HCT116 (cell line): ENCODE measurements at regions not wholly inside any gene's neighbourhood (a gene's known extent, or its start where the extent isn't known, plus 50 kb on each side); places are given as distances from the start of the nearest gene placed in this dataset.

Experiments used
- ATAC-seq: fragments of 200-7000 bp; cut with Tn5 transposase; 2 replicates; pipeline ENCODE4 v1.9.1; 2020; ENCODE audit warnings: mild to moderate bottlenecking, moderate library complexity
- BruUV-seq: library from RNA; stranded (reverse); fragments of 400-500 nt; replicated peaks from 2 replicates; lab custom pipeline; 2021; lab: Mats Ljungman, UMichigan
- CTCF ChIA-PET: fragments of 300-600 bp; sonication (Branson Sonifier 250); formaldehyde crosslinking; loops from one replicate; lab custom pipeline; 2021; ENCODE audit warnings: antibody characterized with exemption; lab: Charles Lee
- POLR2A ChIA-PET: fragments of 300-600, 350-600 bp; sonication (Branson Sonifier 250); formaldehyde crosslinking; loops from one replicate; lab custom pipeline; 2021; ENCODE audit warnings: antibody characterized with exemption; lab: Charles Lee
- RAD21 ChIA-PET, 2 experiments: fragments of 300-600 bp; sonication (Branson Sonifier 250); formaldehyde crosslinking; loops; one replicate each; lab custom pipeline; 2023; ENCODE audit warnings: low total read pairs in 2 of 2; ENCODE audit not compliant: uncharacterized antibody in 2 of 2, unreplicated experiment in 2 of 2, low non-redundant PET in 1 of 2; lab: Charles Lee
- DNase-seq: peaks from one replicate; pipeline ENCODE4 v3.0.0-alpha.2; 2010; ENCODE audit warnings: low read depth, low spot score
- H2AFZ ChIP-seq: fragments of 200-600 bp; shearing (Covaris generic), sonication (generic); 2 replicates; pipeline ENCODE4 v1.6.1; 2017; ENCODE audit warnings: low read depth, mixed run types, mixed read lengths, antibody characterized with exemption, low read length; ENCODE audit not compliant: poor library complexity, severe bottlenecking
- H3K27ac ChIP-seq: 2 replicates; pipeline ENCODE4 v1.5.1; 2012; ENCODE audit warnings: low read depth, low read length
- H3K27me3 ChIP-seq: fragments of 200-600 bp; sonication (generic); 2 replicates; pipeline ENCODE4 v1.6.1; 2016; ENCODE audit warnings: mixed run types, low read length, mixed read lengths; ENCODE audit not compliant: insufficient read depth
- H3K36me3 ChIP-seq, 2 experiments: fragments of 200-500 bp in 1 of 2; fragments of 200-600 bp in 1 of 2; sonication (Bioruptor generic) in 1 of 2; sonication (generic) in 1 of 2; 2 replicates each; pipeline versions ENCODE4 v1.5.1 to v1.6.1; 2014 to 2016; ENCODE audit warnings: low read length in 2 of 2, inconsistent platforms in 1 of 2, mixed read lengths in 1 of 2, mixed run types in 1 of 2; ENCODE audit not compliant: insufficient read depth in 2 of 2, control insufficient read depth in 1 of 2
- H3K4me1 ChIP-seq, 2 experiments: fragments of 200-600 bp in 1 of 2; sonication (generic) in 1 of 2; 2 replicates each; pipeline versions ENCODE4 v1.5.1 to v1.6.1; 2012 to 2017; ENCODE audit warnings: low read length in 2 of 2, inconsistent platforms in 1 of 2, mild to moderate bottlenecking in 1 of 2, mixed read lengths in 1 of 2, mixed run types in 1 of 2, moderate library complexity in 1 of 2; ENCODE audit not compliant: insufficient read depth in 2 of 2, control insufficient read depth in 1 of 2
- H3K4me2 ChIP-seq: fragments of 200-600 bp; sonication (generic); 2 replicates; pipeline ENCODE4 v1.6.1; 2017; ENCODE audit warnings: mixed run types, low read length, mixed read lengths
- H3K4me3 ChIP-seq, 2 experiments: fragments of 200-600 bp in 1 of 2; sonication (generic) in 1 of 2; replicated peaks in 1 of 2; 2 replicates each; pipeline ENCODE4 v1.5.1; 2011 to 2016; ENCODE audit warnings: low read length in 2 of 2, control low read depth in 1 of 2, low read depth in 1 of 2, mild to moderate bottlenecking in 1 of 2, mixed read lengths in 1 of 2, mixed run types in 1 of 2
- H3K79me2 ChIP-seq: fragments of 200-600 bp; sonication (generic); 2 replicates; pipeline ENCODE4 v1.6.1; 2017; ENCODE audit warnings: mild to moderate bottlenecking, mixed run types, low read length, moderate library complexity, mixed read lengths; ENCODE audit not compliant: insufficient read depth
- H3K9ac ChIP-seq: fragments of 200-600 bp; sonication (generic); 2 replicates; pipeline ENCODE4 v1.6.1; 2016; ENCODE audit warnings: low read length, mixed read lengths
- H3K9me2 ChIP-seq: fragments of 200-600 bp; sonication (generic), shearing (Covaris generic); 2 replicates; pipeline ENCODE4 v1.6.1; 2017; ENCODE audit warnings: mixed run types, mild to moderate bottlenecking, moderate library complexity; ENCODE audit not compliant: insufficient read depth
- H3K9me3 ChIP-seq, 2 experiments: fragments of 200-500 bp in 1 of 2; fragments of 200-600 bp in 1 of 2; sonication (Bioruptor generic) in 1 of 2; sonication (generic) in 1 of 2; 2 replicates each; pipeline ENCODE4 v1.6.1; 2014 to 2017; ENCODE audit warnings: low read length in 2 of 2, mixed read lengths in 2 of 2, inconsistent platforms in 1 of 2, low read depth in 1 of 2, mild to moderate bottlenecking in 1 of 2, mixed run types in 1 of 2, moderate library complexity in 1 of 2; ENCODE audit not compliant: control insufficient read depth in 1 of 2, insufficient read depth in 1 of 2
- H4K20me1 ChIP-seq: fragments of 200-600 bp; sonication (generic), shearing (Covaris generic); 2 replicates; pipeline ENCODE4 v1.6.1; 2017; ENCODE audit warnings: mixed run types, mild to moderate bottlenecking, moderate library complexity; ENCODE audit not compliant: insufficient read depth
- EGR1 ChIP-seq: IDR thresholded peaks from 2 replicates; pipeline ENCODE4 v1.6.1; 2012; ENCODE audit warnings: low read depth
- ELF1 ChIP-seq: IDR thresholded peaks from 2 replicates; pipeline ENCODE4 v1.6.1; 2012; ENCODE audit warnings: low read depth, borderline replicate concordance
- EZH2 ChIP-seq: fragments of 200-600 bp; sonication (generic); IDR thresholded peaks from 2 replicates; pipeline ENCODE4 v1.6.1; 2017; ENCODE audit warnings: antibody characterized with exemption, mixed run types
- EZH2phosphoT487 ChIP-seq: fragments of 200-600 bp; IDR thresholded peaks from 2 replicates; pipeline ENCODE4 v1.6.1; 2018; ENCODE audit warnings: antibody characterized with exemption, borderline replicate concordance
- JUND ChIP-seq: IDR thresholded peaks from 2 replicates; pipeline ENCODE4 v1.6.1; 2012
- POLR2A ChIP-seq: IDR thresholded peaks from 2 replicates; pipeline ENCODE4 v1.7.0; 2011; ENCODE audit warnings: borderline replicate concordance; ENCODE audit not compliant: insufficient read depth, insufficient read length; ENCODE audit errors: extremely low read depth
- SIN3A ChIP-seq: IDR thresholded peaks from 2 replicates; pipeline ENCODE4 v1.6.1; 2012; ENCODE audit warnings: low read depth
- TCF7L2 ChIP-seq: IDR thresholded peaks from 2 replicates; pipeline ENCODE4 v1.7.0; 2011; ENCODE audit warnings: borderline replicate concordance, inconsistent platforms; ENCODE audit not compliant: insufficient read depth, insufficient read length; ENCODE audit errors: extremely low read depth
- YY1 ChIP-seq: IDR thresholded peaks from 2 replicates; pipeline ENCODE4 v1.6.1; 2011; ENCODE audit warnings: low read length, low read depth, moderate library complexity, mild to moderate bottlenecking; ENCODE audit not compliant: insufficient replicate concordance; ENCODE audit errors: extremely low read depth
- intact Hi-C: fragments of 100-400 bp; cut with micrococcal nuclease; formaldehyde crosslinking; loops from 2 replicates; pipeline ENCODE4 v1.10.0; 2022
- TF ChIP-seq, protein P1 (sequence below), 3 experiments: fragments of 200-600 bp in 1 of 3; sonication (generic) in 1 of 3; IDR thresholded peaks in 2 of 3; conservative IDR thresholded peaks in 1 of 3; 2 replicates each; pipeline ENCODE4 v1.5.1; 2012 to 2017; ENCODE audit warnings: low read depth in 2 of 3, low read length in 2 of 3, antibody characterized with exemption in 1 of 3, borderline replicate concordance in 1 of 3, control low read depth in 1 of 3, mild to moderate bottlenecking in 1 of 3, mixed read lengths in 1 of 3, mixed run types in 1 of 3, moderate library complexity in 1 of 3; ENCODE audit not compliant: insufficient read depth in 1 of 3
- TF ChIP-seq, protein P2 (sequence below): IDR thresholded peaks from 2 replicates; pipeline ENCODE4 v1.6.1; 2012
- TF ChIP-seq, protein P3 (sequence below): IDR thresholded peaks from 2 replicates; pipeline ENCODE4 v1.6.1; 2012; ENCODE audit warnings: low read depth

DNA sequence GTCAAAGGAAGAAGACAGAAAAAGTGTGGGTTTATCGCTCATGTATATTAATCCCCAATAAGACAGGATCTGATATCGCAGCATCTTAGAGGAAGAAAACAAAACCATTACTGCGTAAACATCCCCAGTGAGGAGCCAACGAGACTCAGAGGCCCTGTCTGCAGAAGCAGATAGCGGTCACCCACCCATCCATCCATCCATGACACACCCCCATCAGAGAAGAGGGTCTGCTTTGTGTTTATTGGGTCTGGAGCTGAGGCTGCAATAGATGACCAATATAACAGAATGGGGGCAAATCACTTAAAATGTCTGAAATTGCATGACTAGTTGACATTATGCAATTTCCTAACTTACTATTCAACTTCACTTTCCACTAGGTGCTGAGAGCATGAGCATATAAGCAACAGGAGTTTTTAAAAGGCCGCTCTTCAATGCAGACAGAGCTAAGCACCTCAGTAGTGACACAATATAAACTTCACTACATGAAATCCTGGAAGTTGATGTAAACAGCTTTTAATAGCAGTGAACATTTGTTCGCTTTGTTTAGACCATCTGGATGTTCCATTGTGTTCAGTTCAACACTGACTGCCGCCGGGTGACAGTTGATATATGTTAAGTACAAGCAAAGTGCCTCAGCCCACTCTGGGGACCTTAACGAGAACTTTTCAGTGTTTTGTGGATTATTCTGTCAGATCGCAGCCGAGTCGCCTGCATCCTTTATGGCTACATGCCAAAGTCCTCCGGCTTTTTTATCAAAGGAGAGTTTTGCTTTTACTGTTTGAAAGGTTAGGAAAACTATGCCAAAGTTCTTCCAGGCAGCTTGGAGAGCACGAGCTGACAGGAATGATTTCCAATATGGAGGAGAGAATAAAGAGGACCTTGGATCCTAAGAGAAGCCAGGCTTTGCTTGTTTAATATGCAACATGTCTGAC is 167.5 kb downstream of the ZNF281 start:
- DNase-seq (no peak), ATAC-seq (no peak)
- no peaks in the 10 kb centered on the region for H3K9me2 ChIP-seq
- no peak overlapping the region for H3K4me2 ChIP-seq
- ChIA-PET POLR2A (no interaction called here), RAD21 (no interaction called here), CTCF (interaction anchor here (0.8 kb wide), 1 partner anchor 11 kb away, joined by 3 read pairs; no protein-coding TSS in a partner anchor)
- H3K36me3 ChIP-seq, result no peaks in the 10 kb centered on the region
- no peak overlapping the region for H2AFZ ChIP-seq
- H4K20me1 ChIP-seq, result no peaks in the 10 kb centered on the region
- no peaks in the 10 kb centered on the region for H3K9me3 ChIP-seq
- intact Hi-C loops, result no loop called here
- no peak overlapping the region for H3K4me3 ChIP-seq
- H3K9ac ChIP-seq, result no peak overlapping the region
- TF ChIP-seq ELF1, result no peak
- TF ChIP-seq, protein P1, sequence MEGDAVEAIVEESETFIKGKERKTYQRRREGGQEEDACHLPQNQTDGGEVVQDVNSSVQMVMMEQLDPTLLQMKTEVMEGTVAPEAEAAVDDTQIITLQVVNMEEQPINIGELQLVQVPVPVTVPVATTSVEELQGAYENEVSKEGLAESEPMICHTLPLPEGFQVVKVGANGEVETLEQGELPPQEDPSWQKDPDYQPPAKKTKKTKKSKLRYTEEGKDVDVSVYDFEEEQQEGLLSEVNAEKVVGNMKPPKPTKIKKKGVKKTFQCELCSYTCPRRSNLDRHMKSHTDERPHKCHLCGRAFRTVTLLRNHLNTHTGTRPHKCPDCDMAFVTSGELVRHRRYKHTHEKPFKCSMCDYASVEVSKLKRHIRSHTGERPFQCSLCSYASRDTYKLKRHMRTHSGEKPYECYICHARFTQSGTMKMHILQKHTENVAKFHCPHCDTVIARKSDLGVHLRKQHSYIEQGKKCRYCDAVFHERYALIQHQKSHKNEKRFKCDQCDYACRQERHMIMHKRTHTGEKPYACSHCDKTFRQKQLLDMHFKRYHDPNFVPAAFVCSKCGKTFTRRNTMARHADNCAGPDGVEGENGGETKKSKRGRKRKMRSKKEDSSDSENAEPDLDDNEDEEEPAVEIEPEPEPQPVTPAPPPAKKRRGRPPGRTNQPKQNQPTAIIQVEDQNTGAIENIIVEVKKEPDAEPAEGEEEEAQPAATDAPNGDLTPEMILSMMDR (IDR thresholded peaks at IDR 0.05 in 2 of 3, conservative IDR thresholded peaks at IDR 0.05 in 1 of 3; ENCODE audit: borderline replicate concordance in 1 of 3, insufficient read depth in 1 of 3, low read depth in 2 of 3, low read length in 2 of 3), result no peak
- TF ChIP-seq, protein P2, sequence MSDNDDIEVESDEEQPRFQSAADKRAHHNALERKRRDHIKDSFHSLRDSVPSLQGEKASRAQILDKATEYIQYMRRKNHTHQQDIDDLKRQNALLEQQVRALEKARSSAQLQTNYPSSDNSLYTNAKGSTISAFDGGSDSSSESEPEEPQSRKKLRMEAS, result no peak
- no peak for TF ChIP-seq YY1
- TF ChIP-seq EZH2, result no peak
- TF ChIP-seq EZH2phosphoT487, result no peak
- TF ChIP-seq POLR2A, result no peak
- no peak for TF ChIP-seq JUND
- no peak for TF ChIP-seq TCF7L2
- no peak for TF ChIP-seq SIN3A
- TF ChIP-seq EGR1, result no peak
- TF ChIP-seq, protein P3, sequence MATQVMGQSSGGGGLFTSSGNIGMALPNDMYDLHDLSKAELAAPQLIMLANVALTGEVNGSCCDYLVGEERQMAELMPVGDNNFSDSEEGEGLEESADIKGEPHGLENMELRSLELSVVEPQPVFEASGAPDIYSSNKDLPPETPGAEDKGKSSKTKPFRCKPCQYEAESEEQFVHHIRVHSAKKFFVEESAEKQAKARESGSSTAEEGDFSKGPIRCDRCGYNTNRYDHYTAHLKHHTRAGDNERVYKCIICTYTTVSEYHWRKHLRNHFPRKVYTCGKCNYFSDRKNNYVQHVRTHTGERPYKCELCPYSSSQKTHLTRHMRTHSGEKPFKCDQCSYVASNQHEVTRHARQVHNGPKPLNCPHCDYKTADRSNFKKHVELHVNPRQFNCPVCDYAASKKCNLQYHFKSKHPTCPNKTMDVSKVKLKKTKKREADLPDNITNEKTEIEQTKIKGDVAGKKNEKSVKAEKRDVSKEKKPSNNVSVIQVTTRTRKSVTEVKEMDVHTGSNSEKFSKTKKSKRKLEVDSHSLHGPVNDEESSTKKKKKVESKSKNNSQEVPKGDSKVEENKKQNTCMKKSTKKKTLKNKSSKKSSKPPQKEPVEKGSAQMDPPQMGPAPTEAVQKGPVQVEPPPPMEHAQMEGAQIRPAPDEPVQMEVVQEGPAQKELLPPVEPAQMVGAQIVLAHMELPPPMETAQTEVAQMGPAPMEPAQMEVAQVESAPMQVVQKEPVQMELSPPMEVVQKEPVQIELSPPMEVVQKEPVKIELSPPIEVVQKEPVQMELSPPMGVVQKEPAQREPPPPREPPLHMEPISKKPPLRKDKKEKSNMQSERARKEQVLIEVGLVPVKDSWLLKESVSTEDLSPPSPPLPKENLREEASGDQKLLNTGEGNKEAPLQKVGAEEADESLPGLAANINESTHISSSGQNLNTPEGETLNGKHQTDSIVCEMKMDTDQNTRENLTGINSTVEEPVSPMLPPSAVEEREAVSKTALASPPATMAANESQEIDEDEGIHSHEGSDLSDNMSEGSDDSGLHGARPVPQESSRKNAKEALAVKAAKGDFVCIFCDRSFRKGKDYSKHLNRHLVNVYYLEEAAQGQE, result no peak
- H3K4me1 ChIP-seq, result no peaks in the 10 kb centered on the region
- no peak overlapping the region for H3K27ac ChIP-seq
- H3K27me3 ChIP-seq, result no peaks in the 10 kb centered on the region
- BruUV-seq, result no TSS peak
- H3K79me2 ChIP-seq, result no peaks in the 10 kb centered on the region
